HG02588 (cell line): ENCODE measurements at regions not wholly inside any gene's neighbourhood (a gene's known extent, or its start where the extent isn't known, plus 50 kb on each side); places are given as distances from the start of the nearest gene placed in this dataset.
"Not testable (repeated sequence)": the region's sequence is repeated elsewhere in the genome, so short reads cannot be mapped to it uniquely, and the experiment has no call there.

Source experiments
- ATAC-seq: cut with Tn5 transposase; IDR thresholded peaks from one replicate; pipeline ENCODE4 v1.9.1; 2021; ENCODE audit warnings: mild to moderate bottlenecking, moderate library complexity; ENCODE audit not compliant: unreplicated experiment

GRCh38 chr2:155600296-155600695, 732.2 kb downstream of the NR4A2 start:
- no peak for ATAC-seq

GRCh38 chr2:155599834-155600233, 732.7 kb downstream of the NR4A2 start:
- ATAC-seq = no peak

DNA sequence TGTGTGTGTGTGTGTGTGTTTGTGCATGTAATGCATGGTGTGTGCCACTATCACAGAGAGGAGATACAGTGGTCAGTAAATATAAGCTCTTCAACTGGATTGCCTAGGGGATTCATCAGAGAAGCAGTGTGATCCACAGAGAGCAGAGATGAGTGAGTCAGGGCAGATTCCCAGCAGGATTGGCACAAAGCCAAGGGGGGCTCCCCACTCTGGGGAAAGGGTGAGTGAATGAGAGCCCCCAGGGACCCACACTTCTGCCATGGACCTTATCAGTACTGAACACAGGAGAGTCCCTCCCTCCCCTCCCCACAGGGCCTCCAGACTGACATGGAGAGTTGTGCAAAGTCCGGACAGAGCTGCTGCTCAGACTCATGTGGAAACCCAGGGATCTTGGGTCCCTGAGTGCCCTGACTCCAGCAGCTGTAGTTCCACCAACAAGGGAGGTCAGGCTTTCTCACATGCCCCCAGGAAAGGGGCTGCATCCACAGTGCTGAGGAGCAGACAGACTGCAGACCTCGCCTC, 748.8 kb downstream of the NR4A2 start:
- no peak for ATAC-seq

DNA sequence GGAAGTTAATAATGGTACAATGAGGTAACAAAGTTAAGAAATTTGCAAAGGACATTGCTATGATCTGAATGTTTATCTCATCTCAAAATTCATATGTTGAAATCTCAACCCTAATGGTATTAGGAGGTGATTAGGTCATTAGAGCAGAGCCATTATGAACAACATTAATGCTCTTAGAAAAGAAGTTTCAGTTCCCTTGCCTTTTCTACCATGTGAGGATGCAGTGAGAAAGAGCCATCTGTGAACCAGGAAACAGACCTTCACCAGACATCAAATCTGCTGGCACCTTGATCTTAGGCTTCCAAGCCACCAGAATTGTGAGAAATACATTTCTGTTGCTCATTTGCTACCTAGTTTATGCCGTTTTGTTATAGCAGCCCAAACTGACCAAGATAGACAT, 757.6 kb downstream of the NR4A2 start:
- ATAC-seq = no peak

- ATAC-seq = no peak
Measured at GRCh38 chr2:155547571-155547970, 785.0 kb downstream of the NR4A2 start.

- no peak for ATAC-seq
Measured at GRCh38 chr2:155546721-155547555, 785.6 kb downstream of the NR4A2 start.

- ATAC-seq = not testable (repeated sequence)
Measured at GRCh38 chr2:155539028-155539427, 793.5 kb downstream of the NR4A2 start.

GRCh38 chr2:155528034-155528433, 804.5 kb downstream of the NR4A2 start:
- ATAC-seq = no peak

DNA sequence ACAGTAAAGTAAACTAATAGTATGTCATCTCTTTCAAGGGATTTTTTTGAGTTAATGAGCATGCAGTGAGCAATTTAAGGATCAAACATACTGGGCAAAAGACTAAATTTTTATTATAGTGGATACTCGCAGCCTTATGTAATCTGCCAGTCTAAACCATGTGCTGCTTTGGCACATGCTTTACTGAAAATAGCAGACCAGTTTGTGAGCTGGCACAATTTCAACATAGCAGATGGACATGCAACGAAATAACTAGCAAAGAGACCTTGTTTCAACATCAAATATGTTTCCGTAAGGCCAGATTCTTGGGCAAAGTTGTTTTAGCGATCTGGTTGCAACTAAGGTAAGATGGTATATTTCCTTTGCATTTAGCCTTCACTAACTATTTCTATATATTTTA, 807.3 kb downstream of the NR4A2 start:
- ATAC-seq = no peak

- ATAC-seq = no peak
Measured at GRCh38 chr2:155519529-155520130, 812.9 kb downstream of the NR4A2 start.

GRCh38 chr2:155518094-155518493, 814.4 kb downstream of the NR4A2 start:
- no peak for ATAC-seq

DNA sequence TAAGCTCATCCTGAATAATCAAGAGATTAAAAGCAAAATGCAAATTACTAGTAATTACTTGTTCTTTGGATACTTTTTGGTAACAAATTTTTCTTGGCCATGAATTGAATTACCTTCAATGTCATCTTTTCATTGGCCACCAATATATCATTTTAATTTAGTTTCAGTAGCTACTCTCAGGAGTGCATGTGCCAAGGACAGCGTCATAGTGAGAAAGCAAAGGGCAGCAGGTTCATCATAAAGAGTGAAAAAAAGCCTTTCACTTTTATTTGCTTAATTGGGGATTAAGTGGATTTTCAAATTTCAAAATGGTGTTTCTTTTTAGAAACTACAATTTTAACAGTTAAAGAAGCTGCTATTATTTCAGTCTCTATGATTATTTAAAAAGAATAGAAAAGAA, 815.2 kb downstream of the NR4A2 start:
- ATAC-seq = no peak

DNA sequence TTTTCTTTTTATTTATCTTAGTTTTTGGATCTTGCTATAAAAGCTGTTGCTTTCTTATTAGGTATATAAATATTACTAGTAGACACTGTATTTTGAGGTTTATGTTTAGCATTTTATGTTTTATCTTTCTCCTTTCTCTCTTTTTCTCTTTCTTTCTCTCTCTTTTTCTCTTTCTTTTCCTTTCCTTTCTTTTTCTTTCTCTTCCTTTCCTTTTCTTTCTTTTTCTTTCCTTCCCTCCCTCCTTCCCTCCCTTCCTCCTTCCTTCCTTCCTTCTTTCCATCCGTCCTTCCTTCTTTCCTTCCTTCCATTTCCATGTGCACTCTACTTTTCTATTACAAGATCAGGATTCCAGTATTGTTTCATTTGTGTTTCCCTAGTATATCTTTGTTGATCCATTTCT, 814.8 kb downstream of the KCNJ3 start:
- ATAC-seq = no peak

DNA sequence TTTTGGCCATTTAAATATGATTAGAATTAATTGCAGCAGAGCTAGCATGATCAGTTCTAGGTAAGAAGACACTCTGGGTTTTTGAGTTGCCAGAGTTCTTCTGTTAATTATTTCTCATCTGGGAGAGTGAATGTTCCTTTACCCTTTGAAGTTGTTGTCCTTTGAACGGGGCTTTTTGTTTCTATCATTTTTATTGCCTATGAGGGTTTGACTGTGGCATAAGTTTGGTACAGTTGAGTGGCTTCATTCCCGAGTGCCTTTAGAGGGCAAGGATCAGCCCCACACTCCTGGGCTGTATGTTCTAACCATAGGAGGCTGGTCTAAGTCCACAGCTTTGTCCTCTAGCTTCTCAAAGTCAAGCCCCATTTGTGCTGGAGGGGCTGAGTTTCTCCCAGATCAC, 804.3 kb downstream of the KCNJ3 start:
- no peak for ATAC-seq

GRCh38 chr2:155498106-155498505, 799.6 kb downstream of the KCNJ3 start:
- no peak for ATAC-seq

DNA sequence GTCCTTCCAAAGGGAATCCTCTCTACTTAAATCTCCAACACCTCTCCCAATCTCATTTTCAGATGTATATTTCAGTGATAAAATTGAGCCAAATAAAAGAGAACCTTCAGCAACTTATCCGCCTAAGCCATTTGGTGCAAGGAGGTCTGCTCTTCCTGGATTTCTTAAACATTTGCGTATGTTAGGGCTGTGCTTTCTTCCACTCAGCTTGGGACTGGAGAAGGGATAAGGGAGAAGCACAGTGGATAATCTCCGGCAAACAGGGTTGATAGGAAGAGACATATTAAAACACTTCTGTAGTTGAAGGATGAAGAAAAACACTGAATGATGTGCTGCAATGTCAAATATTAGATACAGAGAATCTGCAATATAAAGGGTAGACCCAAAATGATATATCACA, 796.2 kb downstream of the KCNJ3 start:
- no peak for ATAC-seq

DNA sequence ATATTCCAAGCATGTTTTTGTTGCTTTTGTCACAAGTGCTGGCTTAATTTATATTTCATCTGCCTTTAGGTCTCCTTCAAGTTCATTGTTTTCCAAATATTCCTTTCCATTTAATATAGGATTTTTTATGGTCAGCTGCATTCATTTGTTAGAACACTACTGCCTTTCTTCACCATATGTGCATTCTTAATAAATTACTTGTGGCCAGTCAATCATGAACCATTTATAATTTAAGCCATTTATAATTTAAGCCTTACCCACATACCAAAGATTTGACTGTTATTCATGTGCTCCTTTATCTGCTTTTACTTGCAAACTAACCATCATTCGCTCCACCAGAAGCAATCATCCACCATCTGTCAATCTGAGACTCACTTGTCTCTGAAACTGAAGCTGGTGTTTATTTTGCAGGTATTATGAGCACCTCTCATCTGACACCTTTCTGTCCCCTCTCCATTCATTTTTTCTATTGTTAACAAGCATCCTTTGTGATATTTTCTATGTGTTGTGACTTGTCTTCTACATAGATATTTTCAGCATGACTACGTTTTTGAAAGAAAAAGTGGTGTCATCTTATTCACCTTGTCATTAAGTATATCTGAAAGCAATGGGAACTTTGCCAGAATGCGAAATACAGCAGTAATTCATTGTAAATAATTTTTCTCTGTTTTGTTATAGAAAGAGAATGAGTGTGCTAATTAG, 786.8 kb downstream of the KCNJ3 start:
- no peak for ATAC-seq

DNA sequence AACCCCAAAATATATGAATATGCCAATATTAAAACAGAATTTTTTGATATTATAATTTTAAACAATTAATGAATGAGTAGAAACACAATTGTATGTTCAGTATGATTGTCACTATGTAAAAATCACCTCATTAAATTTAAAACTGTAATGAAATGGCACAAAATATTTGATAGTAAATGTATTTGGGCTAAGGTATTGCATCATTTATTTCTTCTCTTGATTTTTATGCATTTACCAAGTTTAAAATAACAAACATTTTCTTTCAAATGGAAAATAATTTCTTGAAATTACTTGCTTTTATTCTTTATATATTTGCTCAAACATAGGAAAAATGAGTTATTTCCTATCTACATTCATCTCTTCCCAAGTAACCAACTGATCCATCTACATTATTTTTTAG, 782.6 kb downstream of the KCNJ3 start:
- no peak for ATAC-seq

GRCh38 chr2:155472018-155472417, 773.5 kb downstream of the KCNJ3 start:
- ATAC-seq = not testable (repeated sequence)

GRCh38 chr2:155456222-155456621, 757.7 kb downstream of the KCNJ3 start:
- no peak for ATAC-seq

GRCh38 chr2:155442755-155443372, 744.4 kb downstream of the KCNJ3 start:
- no peak for ATAC-seq
